ENCODE measurements at regions not wholly inside any gene's neighbourhood (a gene's known extent, or its start where the extent isn't known, plus 50 kb on each side); places are given as distances from the start of the nearest gene placed in this dataset.

DNA sequence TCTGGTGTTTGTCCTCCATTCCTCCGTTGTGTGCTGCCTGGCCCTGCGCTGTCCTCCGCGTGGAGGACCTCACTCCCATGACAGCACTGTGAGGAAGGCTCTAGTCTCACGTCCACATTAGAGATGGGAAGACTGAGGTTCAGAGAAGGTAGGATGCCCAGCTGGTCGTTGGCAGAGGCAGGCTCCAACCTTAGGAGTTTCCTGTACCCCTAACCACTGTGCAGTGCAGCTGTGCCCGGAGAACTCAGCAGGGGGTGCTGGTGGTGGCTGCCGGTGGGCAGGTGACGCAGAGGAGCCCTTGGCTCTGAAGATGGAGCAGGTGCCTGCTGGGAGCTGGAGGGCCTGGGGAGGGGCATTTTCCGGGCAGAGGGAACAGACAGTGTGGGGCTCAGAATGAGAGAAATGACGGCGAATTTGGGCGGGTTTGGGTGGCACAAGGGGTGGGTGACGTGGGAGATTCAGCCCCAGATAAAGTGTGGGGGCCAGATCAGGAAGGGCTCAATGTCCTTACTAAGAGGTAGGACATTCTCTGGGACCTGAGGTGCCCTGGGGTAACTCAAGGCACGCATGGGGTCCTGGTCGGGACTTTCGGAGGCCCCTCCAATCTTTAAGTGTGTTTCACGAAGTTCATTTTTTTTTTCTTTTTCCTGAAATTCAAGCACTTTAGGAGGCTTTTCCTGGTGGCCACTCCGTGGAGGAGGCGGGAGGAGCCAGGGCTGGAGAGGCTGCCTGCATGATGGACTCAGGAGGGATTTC, 535.0 kb downstream of the TBC1D22A start:
- DNase-seq (ENCODE audit: low read depth in 1 of 2, low spot score in 1 of 2): no peak
- in situ Hi-C loops (cut with HindIII; ENCODE audit: low pct_unique_long_range_greater_than_20kb, low sequenced_read_pairs): no loop called here
- TF ChIP-seq JUND (IDR thresholded peaks at IDR 0.05; ENCODE audit: low read depth): no peak

DNA sequence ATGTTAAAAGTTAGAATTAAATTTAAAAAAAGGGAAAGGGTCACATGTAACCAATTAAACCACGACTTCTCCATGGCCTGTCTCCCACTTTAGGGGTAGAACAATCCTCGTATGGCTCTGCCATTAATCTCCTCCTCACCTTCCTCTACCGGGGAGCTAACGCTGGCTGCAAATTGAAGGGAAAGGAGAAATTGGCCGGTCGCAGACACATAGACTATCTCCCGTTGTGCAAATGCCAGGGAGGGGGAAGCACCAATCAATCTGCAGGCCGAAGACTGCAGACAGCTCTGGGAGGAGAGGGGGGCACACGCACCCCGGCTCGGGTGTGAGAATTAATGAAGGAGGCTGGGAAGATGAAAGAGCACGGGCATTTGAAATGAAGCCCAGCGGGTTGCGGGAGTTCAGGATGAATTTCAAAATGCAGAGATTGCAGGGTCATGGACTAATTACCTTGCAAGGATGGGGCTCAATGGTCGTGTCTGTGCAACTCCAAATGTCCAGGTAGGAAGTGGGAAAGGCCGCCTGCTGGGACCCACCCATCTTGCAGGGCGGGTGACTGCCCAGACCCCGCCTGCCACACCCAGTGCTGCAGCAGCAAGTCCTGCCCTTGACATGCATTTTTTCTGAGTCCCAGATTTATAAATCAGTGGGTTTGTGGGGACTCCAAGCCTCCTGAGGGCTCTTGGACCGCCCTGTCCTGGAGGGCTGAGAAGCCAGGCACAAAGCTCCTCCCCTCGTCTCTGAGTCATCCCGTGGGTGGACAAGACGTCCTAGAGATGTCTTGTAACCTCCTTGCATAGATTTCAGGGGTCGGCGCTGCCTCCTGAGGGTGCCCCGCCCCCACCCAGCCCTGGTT, 534.2 kb downstream of the TBC1D22A start:
- in situ Hi-C loops (cut with HindIII; ENCODE audit: low pct_unique_long_range_greater_than_20kb, low sequenced_read_pairs): no loop called here
- TF ChIP-seq JUND (IDR thresholded peaks at IDR 0.05; ENCODE audit: low read depth): no peak
- no peak for DNase-seq (ENCODE audit: low read depth in 1 of 2, low spot score in 1 of 2)

DNA sequence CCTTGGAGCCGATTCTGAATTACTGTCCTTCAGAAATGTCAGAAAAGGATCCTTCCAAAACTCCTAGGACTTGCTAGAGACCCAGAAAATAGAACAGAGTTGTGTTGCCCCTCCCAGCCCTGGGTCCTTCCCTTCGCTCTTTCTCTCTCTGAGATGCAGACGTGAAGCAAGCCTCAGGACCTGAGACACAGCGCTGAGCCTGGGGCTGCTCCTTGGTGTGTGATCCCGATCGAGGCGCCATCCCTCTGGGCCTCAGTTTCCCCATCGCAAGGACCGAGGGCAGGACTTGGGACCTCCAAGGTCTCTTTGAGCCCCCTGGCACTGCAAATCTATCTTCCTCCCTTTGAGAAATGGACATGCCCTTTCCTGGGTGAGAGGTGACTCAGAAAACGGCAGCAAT, 533.5 kb downstream of the TBC1D22A start:
- in situ Hi-C loops (cut with HindIII; ENCODE audit: low pct_unique_long_range_greater_than_20kb, low sequenced_read_pairs): no loop called here
- no peak for TF ChIP-seq JUND (IDR thresholded peaks at IDR 0.05; ENCODE audit: low read depth)
- DNase-seq (ENCODE audit: low read depth in 1 of 2, low spot score in 1 of 2): no peak

DNA sequence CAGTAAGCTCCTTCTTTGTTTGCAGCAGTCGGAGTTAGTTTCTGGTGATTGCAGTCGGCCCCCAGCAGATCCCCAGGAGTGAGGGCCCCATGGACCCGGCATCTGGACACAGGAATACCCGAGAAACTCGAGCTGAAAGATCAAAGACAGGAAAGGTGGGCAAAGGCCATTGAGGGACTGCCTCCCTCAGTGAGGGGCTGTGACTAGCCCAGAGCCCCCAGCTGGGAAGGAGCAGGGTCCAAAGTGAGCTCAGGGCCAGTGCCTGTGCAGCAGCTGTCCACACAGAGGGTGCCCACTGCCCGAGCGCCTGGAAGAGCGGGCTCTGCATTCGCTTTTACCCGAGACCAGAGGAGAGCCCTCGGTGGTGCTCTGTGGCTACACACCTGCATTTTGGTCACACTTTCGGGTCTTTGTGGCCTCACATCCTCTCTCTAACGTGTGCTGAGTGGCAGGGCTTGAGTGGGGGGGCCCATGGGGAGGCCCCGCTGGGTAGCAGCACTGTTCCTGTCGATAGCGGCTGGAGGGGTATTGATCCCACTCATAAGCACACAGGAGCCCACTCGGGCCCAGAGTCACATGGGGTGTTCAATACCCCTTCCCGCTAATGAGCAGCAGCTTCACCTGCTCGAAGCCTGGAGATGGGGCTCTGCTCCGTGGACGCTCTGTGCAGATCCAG, 532.9 kb downstream of the TBC1D22A start:
- TF ChIP-seq JUND (IDR thresholded peaks at IDR 0.05; ENCODE audit: low read depth): no peak
- in situ Hi-C loops (cut with HindIII; ENCODE audit: low pct_unique_long_range_greater_than_20kb, low sequenced_read_pairs): no loop called here
- DNase-seq (ENCODE audit: low read depth in 1 of 2, low spot score in 1 of 2): no peak

DNA sequence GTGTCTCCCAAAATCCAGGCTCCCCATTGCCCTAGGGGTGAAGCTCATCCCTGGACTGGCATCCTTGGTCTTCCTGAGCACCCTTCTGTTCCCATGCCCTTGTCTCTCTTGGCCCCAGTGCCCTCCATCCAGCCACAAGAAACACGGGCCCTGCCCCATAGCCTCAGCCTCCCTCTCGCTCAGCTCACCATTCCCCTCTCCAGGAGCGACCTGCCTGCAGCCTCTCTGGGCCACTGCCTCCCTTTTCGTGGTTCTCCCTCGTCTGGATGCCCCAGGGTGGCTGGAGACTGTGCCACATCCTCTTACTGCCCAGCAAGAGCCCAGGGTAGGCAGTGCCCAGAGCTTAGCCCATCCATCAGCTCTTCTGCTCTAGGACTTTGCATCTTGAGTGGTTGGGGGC, 532.1 kb downstream of the TBC1D22A start:
- in situ Hi-C loops (cut with HindIII; ENCODE audit: low pct_unique_long_range_greater_than_20kb, low sequenced_read_pairs): no loop called here
- no peak for TF ChIP-seq JUND (IDR thresholded peaks at IDR 0.05; ENCODE audit: low read depth)

DNA sequence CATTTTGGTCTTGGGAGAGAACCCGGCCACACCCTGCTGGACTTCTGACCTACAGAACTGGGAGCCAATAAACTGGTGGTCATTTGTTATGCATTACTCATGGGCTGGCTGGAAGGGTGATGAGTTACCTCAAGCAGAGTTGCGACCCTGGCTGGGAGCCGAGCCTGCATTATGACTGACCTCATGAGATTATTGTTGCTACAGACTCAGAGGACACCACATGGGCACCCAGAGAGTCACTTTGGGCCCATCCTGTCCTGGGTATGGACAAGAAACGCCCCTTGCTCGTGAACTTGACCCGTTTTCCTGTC, 531.7 kb downstream of the TBC1D22A start:
- in situ Hi-C loops (cut with HindIII; ENCODE audit: low pct_unique_long_range_greater_than_20kb, low sequenced_read_pairs): no loop called here
- no peak for TF ChIP-seq JUND (IDR thresholded peaks at IDR 0.05; ENCODE audit: low read depth)
- no peak for DNase-seq (ENCODE audit: low read depth in 1 of 2, low spot score in 1 of 2)

More for the DNA sequence above, 532.1 kb downstream of the TBC1D22A start:
- DNase-seq (ENCODE audit: low read depth in 1 of 2, low spot score in 1 of 2): no peak

DNA sequence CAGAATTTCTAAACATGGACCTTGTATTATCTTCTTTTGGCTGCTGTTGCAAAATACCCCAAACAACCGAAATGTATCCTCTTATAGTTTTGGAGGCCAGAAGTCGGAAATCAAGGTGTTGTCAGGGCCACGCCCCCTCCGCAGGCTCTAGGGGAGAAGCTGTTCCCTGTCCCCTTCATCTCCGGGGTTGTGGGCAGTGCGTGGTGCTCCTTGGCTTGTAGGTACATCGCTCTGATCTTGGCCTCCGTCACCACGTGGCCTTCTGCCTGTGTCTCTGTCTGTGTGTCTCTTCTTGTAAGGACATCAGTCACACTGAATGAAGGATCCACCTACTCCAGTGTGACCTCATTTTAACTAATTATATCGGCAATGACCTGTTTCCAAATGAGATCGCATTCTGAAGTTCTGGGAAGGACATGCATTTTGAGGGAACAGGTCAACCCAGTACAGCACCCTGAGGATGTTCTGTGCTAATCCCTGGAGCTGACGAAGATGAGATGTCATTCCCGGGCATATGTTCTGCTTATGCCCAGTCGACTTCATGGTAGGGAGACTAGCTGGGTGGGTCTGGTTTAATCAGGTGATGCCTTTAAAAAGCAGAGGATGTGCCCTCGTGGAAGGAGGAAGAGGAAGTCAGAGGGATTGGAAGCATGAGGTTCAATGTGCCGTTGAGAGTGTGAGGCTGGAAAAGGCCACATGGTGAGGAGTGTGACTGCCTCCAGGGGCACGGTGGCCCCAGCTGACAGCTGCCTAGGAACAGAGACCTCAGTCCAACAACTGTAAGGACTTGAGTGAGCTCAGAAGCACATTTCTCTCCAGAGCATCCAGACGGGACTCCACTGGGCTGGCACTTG, 531.1 kb downstream of the TBC1D22A start:
- no peak for TF ChIP-seq JUND (IDR thresholded peaks at IDR 0.05; ENCODE audit: low read depth)
- no peak for DNase-seq (ENCODE audit: low read depth in 1 of 2, low spot score in 1 of 2)
- in situ Hi-C loops (cut with HindIII; ENCODE audit: low pct_unique_long_range_greater_than_20kb, low sequenced_read_pairs): no loop called here

DNA sequence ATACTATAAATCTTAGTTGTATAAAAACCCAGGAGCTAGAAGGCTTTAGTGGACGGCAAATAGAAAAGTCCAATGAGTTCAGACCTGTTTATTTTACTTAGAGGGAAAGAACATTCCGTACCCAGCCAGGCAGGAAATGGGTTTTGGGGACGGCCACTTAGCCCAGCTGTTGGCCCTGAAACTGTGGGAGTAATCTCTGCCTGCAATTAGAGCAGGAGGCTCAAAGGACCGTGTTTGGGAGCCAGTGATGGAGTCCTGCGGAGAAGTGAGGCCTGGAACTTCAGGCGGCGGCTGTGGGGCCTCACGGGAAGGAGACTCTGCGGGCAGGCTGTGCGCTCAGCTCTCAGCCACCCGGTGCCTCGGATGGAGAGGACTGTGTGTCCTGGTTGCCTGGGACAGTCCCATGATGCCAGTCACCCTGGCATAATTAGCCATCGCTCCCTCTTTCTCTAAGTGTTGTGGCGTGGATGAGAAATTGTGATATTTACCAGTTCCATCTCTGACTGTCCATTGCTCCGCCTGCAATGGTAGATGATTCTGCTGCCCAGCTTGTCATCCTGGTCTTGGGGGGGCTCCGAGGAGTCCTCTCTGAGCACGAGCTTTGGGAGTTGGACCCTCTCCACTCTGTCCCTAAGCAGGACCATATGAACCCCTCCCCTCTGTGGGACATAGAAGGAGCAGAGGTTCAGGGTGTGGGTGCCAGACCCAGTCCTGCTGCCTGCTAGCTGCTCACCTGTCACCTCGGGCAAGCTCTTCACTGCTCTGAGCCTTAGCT, 530.3 kb downstream of the TBC1D22A start:
- no peak for TF ChIP-seq JUND (IDR thresholded peaks at IDR 0.05; ENCODE audit: low read depth)
- in situ Hi-C loops (cut with HindIII; ENCODE audit: low pct_unique_long_range_greater_than_20kb, low sequenced_read_pairs): no loop called here

DNA sequence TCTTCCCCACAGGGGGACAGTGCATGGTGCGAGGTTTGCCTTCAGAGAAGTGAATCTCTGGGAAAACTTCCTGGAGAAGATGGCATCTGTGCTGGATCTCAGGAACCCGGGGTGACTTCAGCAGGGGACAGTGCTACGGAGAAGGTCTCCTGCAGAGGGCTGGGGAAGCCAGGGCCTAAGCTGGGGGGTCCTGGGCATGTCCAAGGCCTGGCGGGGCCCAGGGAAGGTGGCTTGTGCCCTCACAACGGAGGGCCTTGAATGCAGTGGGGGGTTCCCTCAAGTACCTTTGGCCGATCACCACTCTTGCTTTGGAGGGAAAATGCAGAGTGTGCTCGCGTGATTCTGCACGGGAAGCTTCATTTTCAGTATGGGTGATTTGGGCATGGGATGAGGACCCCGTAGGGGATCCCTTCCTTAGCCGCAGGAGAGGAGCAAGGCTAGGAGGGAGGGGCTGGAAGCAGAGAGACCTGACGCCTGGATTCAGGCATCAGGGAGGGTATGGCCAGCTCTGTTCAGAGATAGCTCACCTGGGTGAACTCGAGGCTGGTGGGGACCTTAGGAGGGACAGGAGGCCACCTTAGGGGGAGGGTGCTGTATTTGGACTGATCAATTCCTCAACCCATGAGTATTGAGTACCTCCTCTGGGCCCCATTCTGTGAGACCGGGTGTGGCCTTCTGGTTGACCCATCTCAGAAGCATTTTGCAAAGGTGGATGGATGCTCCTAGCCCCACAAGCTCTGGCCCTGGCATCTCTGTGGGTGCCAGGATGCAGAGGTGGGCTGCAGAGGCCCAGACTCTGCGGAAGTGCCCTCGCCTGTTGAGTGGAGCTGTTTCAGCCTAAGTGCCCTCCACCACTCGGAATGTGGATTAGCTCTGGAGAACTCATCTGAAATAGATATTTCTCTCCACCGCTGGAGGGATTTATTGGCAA, 529.4 kb downstream of the TBC1D22A start:
- DNase-seq (ENCODE audit: low read depth in 1 of 2, low spot score in 1 of 2): no peak
- TF ChIP-seq JUND (IDR thresholded peaks at IDR 0.05; ENCODE audit: low read depth): no peak
- in situ Hi-C loops (cut with HindIII; ENCODE audit: low pct_unique_long_range_greater_than_20kb, low sequenced_read_pairs): no loop called here

More for the DNA sequence above, 530.3 kb downstream of the TBC1D22A start:
- DNase-seq (ENCODE audit: low read depth in 1 of 2, low spot score in 1 of 2): no peak

DNA sequence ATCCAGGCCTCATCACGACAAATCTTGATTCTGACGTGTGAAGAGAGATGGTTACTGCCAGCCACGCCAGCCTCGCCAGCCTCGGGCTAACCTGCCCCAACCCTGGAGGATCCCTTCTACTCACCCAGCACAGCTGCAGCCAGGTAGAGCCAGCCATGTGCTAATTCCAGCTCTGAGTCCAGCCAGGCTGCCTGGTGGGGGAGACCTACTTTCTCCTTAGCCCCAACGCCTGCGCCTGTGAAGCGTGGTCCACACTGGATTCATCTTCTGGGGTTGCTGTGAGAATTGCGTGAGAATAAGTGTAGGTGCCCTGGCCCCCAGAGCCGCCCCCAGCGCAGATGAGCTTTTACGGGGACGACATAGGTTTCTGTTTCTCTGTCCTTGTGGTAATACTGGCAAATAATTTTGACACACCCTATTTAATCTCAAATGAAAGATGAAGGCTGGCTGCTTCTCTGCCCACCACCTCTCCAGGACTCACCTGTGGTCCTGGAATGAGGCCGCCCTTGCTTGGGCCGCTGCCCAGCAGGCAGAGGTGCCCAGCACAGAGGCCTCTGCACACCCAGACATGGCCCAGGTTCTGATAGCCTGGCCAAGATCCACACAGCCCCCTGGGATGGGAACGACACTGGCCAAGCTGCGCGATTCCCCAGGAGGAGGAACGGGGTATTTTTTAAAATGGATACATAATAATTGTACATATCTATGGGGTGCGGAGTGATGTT, 528.4 kb downstream of the TBC1D22A start:
- no peak for TF ChIP-seq JUND (IDR thresholded peaks at IDR 0.05; ENCODE audit: low read depth)
- in situ Hi-C loops (cut with HindIII; ENCODE audit: low pct_unique_long_range_greater_than_20kb, low sequenced_read_pairs): no loop called here
- no peak for DNase-seq (ENCODE audit: low read depth in 1 of 2, low spot score in 1 of 2)
